ENCODE measurements at regions not wholly inside any gene's neighbourhood (a gene's known extent, or its start where the extent isn't known, plus 50 kb on each side); places are given as distances from the start of the nearest gene placed in this dataset.

DNA sequence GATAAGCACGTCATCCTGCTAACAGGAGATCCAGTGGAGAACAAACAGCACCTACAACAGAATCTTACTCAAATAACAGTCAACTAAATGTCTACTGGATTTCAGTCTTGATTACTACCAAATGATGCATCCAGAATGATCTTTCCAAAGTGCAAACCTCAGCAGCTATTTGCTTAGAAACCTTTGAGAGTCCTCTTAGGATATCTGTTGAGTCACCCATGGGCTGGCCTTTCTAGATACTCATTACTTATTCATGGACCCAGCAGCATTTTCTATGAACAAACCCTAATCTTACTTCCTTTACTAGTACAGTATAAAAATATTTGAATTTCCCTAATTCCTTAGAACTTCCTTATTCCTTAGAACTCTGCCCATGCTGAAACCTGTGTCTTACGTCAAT lies 118.5 kb upstream of the PABPC4L start:
- TF ChIP-seq CTCF (IDR thresholded peaks at IDR 0.05; ENCODE audit: insufficient read depth, low read length, poor library complexity, severe bottlenecking), result no peak
- TF ChIP-seq EZH2phosphoT487 (conservative IDR thresholded peaks at IDR 0.05; ENCODE audit: low read length), result no peak

All from SU-DHL-6 (cell line).